Panc1 (cell line): ENCODE measurements at regions not wholly inside any gene's neighbourhood (a gene's known extent, or its start where the extent isn't known, plus 50 kb on each side); places are given as distances from the start of the nearest gene placed in this dataset.
"Not testable (repeated sequence)": the region's sequence is repeated elsewhere in the genome, so short reads cannot be mapped to it uniquely, and the experiment has no call there.

Experiments used
- POLR2AphosphoS5 ChIP-seq: IDR thresholded peaks from 2 replicates; pipeline ENCODE4 v1.6.1; 2012; ENCODE audit warnings: mild to moderate bottlenecking, low read depth, low read length, moderate library complexity
- TF ChIP-seq, protein P1 (sequence below): fragments of 450-650 bp; IDR thresholded peaks from 2 replicates; pipeline ENCODE4 v1.5.1; 2017; ENCODE audit warnings: mild to moderate bottlenecking

- TF ChIP-seq, protein P1, sequence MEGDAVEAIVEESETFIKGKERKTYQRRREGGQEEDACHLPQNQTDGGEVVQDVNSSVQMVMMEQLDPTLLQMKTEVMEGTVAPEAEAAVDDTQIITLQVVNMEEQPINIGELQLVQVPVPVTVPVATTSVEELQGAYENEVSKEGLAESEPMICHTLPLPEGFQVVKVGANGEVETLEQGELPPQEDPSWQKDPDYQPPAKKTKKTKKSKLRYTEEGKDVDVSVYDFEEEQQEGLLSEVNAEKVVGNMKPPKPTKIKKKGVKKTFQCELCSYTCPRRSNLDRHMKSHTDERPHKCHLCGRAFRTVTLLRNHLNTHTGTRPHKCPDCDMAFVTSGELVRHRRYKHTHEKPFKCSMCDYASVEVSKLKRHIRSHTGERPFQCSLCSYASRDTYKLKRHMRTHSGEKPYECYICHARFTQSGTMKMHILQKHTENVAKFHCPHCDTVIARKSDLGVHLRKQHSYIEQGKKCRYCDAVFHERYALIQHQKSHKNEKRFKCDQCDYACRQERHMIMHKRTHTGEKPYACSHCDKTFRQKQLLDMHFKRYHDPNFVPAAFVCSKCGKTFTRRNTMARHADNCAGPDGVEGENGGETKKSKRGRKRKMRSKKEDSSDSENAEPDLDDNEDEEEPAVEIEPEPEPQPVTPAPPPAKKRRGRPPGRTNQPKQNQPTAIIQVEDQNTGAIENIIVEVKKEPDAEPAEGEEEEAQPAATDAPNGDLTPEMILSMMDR: not testable (repeated sequence)
- TF ChIP-seq POLR2AphosphoS5: not testable (repeated sequence)
These were observed 72.7 kb upstream of the DLGAP1 start for GRCh38 chr18:4527826-4528225.
